B cell (primary cell): ENCODE measurements at regions not wholly inside any gene's neighbourhood (a gene's known extent, or its start where the extent isn't known, plus 50 kb on each side); places are given as distances from the start of the nearest gene placed in this dataset.
"Not testable (repeated sequence)": the region's sequence is repeated elsewhere in the genome, so short reads cannot be mapped to it uniquely, and the experiment has no call there.

Experiments
- ATAC-seq: fragments of 200-7000 bp; cut with Tn5 transposase; one replicate; pipeline ENCODE4 v1.10.0; 2021; ENCODE audit warnings: low read depth, mild to moderate bottlenecking, moderate number of reproducible peaks, moderate library complexity
- CTCF ChIA-PET: fragments of 350-600 bp; sonication (Branson Sonifier 250); formaldehyde crosslinking; loops from one replicate; lab custom pipeline; 2021; ENCODE audit warnings: antibody characterized with exemption, inconsistent platforms; lab: Charles Lee
- POLR2A ChIA-PET: fragments of 350-600 bp; sonication (Branson Sonifier 250); formaldehyde crosslinking; loops from one replicate; lab custom pipeline; 2021; ENCODE audit warnings: antibody characterized with exemption; lab: Charles Lee
- DNase-seq: peaks from one replicate; pipeline ENCODE4 v3.0.0; 2013
- H2AFZ ChIP-seq: 2 replicates; pipeline ENCODE4 v1.6.1; 2012; ENCODE audit warnings: mild to moderate bottlenecking, low read depth, low read length; ENCODE audit not compliant: insufficient read depth, poor library complexity, severe bottlenecking
- H3K27ac ChIP-seq, 2 donors: 1 replicate in 1 of 2; 2 replicates in 1 of 2; pipeline ENCODE4 v1.5.1; 2012 to 2013; ENCODE audit warnings: low read length in 2 of 2, mild to moderate bottlenecking in 2 of 2, moderate library complexity in 1 of 2
- H3K27me3 ChIP-seq, 4 experiments: fragments of 200-600 bp in 1 of 4; sonication (generic) in 1 of 4; replicated peaks in 1 of 4; 1 replicate in 2 of 4; 2 replicates in 2 of 4; pipeline versions ENCODE4 v1.6.1 to v1.7.0; 2013 to 2016; ENCODE audit warnings: low read length in 3 of 4, mild to moderate bottlenecking in 2 of 4, mixed read lengths in 1 of 4, moderate library complexity in 1 of 4; ENCODE audit not compliant: insufficient read depth in 4 of 4, control insufficient read depth in 3 of 4; ENCODE audit errors: control extremely low read depth in 1 of 4
- H3K36me3 ChIP-seq, 2 experiments: replicated peaks in 1 of 2; 1 replicate in 1 of 2; 2 replicates in 1 of 2; pipeline versions ENCODE4 v1.6.1 to v1.7.1; 2013; ENCODE audit warnings: low read length in 1 of 2; ENCODE audit not compliant: insufficient read depth in 2 of 2, control insufficient read depth in 1 of 2; ENCODE audit errors: control extremely low read depth in 1 of 2, extremely low read depth in 1 of 2
- H3K4me1 ChIP-seq, 2 donors: fragments of 200-600 bp in 1 of 2; sonication (generic) in 1 of 2; 1 replicate in 1 of 2; 2 replicates in 1 of 2; pipeline versions ENCODE4 v1.5.1 to v1.6.1; 2013 to 2017; ENCODE audit warnings: low read length in 2 of 2; ENCODE audit not compliant: control insufficient read depth in 2 of 2, insufficient read depth in 2 of 2
- H3K4me2 ChIP-seq: replicated peaks from 2 replicates; pipeline ENCODE3; 2012; ENCODE audit warnings: mild to moderate bottlenecking, low read depth, low read length; ENCODE audit not compliant: poor library complexity, severe bottlenecking
- H3K4me3 ChIP-seq, 5 experiments: fragments of 200-600 bp in 1 of 5; sonication (generic) in 1 of 5; 1 replicate in 3 of 5; 2 replicates in 2 of 5; pipeline versions ENCODE4 v1.5.1 to v1.7.0; 2011 to 2016; ENCODE audit warnings: low read length in 4 of 5, mild to moderate bottlenecking in 4 of 5, low read depth in 2 of 5, control low read depth in 1 of 5, moderate library complexity in 1 of 5; ENCODE audit not compliant: insufficient read depth in 1 of 5; ENCODE audit errors: control extremely low read depth in 1 of 5, extremely low read depth in 1 of 5
- H3K79me2 ChIP-seq: fragments of 200-600 bp; sonication (generic); one replicate; pipeline ENCODE4 v1.6.0; 2016; ENCODE audit warnings: low read length; ENCODE audit not compliant: control insufficient read depth, insufficient read depth
- H3K9ac ChIP-seq: fragments of 200-600 bp; sonication (generic); 2 replicates; pipeline ENCODE4 v1.6.1; 2017; ENCODE audit warnings: mild to moderate bottlenecking, low read length, moderate library complexity
- H3K9me3 ChIP-seq, 3 donors: one replicate each; pipeline versions ENCODE4 v1.6.1 to v1.7.1; 2013; ENCODE audit warnings: low read length in 2 of 3; ENCODE audit not compliant: control insufficient read depth in 2 of 3, insufficient read depth in 1 of 3; ENCODE audit errors: control extremely low read depth in 1 of 3
- H4K20me1 ChIP-seq: 2 replicates; pipeline ENCODE4 v1.6.0; 2012; ENCODE audit warnings: mild to moderate bottlenecking, low read length; ENCODE audit not compliant: insufficient read depth, control insufficient read depth, poor library complexity, severe bottlenecking
- H3K27ac Mint-ChIP-seq: one replicate; pipeline ENCODE4 v1.8.0; 2021; ENCODE audit warnings: mixed read lengths
- H3K27me3 Mint-ChIP-seq: one replicate; pipeline ENCODE4 v1.8.0; 2021; ENCODE audit warnings: mixed read lengths
- H3K4me1 Mint-ChIP-seq: one replicate; pipeline ENCODE4 v1.8.0; 2021; ENCODE audit warnings: mixed read lengths
- H3K4me3 Mint-ChIP-seq: one replicate; pipeline ENCODE4 v1.8.0; 2021; ENCODE audit warnings: mixed read lengths
- H3K9me3 Mint-ChIP-seq: one replicate; pipeline ENCODE4 v1.8.0; 2022; ENCODE audit warnings: mixed read lengths; ENCODE audit not compliant: insufficient read depth
- CTCF ChIP-seq: fragments of 200-600 bp; IDR thresholded peaks from one replicate; pipeline ENCODE4 v1.8.0; 2022; ENCODE audit warnings: antibody characterized with exemption, mild to moderate bottlenecking
- EZH2 ChIP-seq: IDR thresholded peaks from 2 replicates; pipeline ENCODE4 v1.6.1; 2012; ENCODE audit warnings: borderline replicate concordance, low read depth, mild to moderate bottlenecking, moderate library complexity, low read length; ENCODE audit not compliant: insufficient read depth, poor library complexity, severe bottlenecking
- WGBS: methylation state at CpG from one replicate; pipeline ENCODE4 v1.1.5; 2013; ENCODE audit warnings: missing lambda C conversion rate; ENCODE audit not compliant: insufficient coverage; 5-methylcytosine and 5-hydroxymethylcytosine counted together
- intact Hi-C: fragments of 100-400 bp; cut with micrococcal nuclease; formaldehyde crosslinking; loops from one replicate; pipeline ENCODE4 v1.10.0; 2022

DNA sequence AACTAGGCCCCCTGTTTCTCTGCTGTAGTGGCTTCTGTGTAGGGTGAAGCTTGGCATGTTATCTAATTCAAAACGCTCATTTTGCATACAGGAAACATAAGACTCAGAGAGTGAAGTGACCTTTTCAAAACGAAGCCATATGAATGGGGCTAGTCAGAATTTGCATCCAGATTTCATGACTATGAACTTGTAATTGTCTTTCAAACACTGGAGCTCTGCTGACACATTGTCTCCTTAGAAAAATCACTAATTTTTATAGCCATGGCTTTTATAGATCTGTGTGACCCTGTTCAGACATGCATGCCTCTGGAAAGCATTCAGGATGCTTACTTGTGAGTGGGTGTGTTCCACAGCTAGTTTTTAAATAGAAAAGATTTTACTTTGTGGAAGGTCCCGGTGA is 444.3 kb upstream of the GCFC2 start:
- CTCF ChIA-PET = no interaction called here

DNA sequence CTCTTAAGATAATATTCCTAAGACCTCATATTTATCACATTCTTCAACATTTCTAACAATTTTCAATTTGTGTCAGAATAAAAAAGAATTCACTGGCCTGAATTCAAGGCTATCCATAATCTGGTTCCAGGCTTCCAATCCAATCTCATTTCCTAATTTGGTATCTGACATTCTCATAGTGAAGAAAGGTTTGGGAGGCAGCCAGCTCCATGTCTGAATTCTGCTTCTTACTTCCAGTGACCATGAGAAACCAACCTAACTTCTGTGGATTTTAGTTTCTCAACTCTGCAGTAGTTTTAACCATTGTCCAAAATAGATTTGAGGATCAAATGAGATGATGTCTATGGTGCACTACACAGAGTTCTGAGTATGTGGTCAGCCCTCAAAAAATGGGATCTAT is 439.1 kb upstream of the GCFC2 start:
- Histone ChIP-seq H3K79me2 (no peaks in the 10 kb centered on the region), H3K4me2 (no peak overlapping the region), H3K9me3 (no peaks in the 10 kb centered on the region), H3K36me3 (no peaks in the 10 kb centered on the region), H2AFZ (no peak overlapping the region), H3K4me3 (no peak overlapping the region), H3K4me1 (no peaks in the 10 kb centered on the region), H4K20me1 (no peaks in the 10 kb centered on the region), H3K27ac (no peak overlapping the region), H3K27me3 (no peaks in the 10 kb centered on the region), H3K9ac (no peak overlapping the region)
- no peak for TF ChIP-seq CTCF
- TF ChIP-seq EZH2 = no peak
- no peaks in the 10 kb centered on the region for H3K4me1 Mint-ChIP-seq
- H3K27ac Mint-ChIP-seq = no peak overlapping the region
- DNase-seq = no peak
- peaks cover 5% of the 10 kb centered on the region for H3K9me3 Mint-ChIP-seq
- H3K27me3 Mint-ChIP-seq = no peaks in the 10 kb centered on the region
- ChIA-PET CTCF (no interaction called here), POLR2A (no interaction called here)
- no peak overlapping the region for H3K4me3 Mint-ChIP-seq
- intact Hi-C loops = no loop called here
- ATAC-seq = no peak

More for the DNA sequence above, 444.3 kb upstream of the GCFC2 start:
- no peaks in the 10 kb centered on the region for H3K4me1 ChIP-seq
- TF ChIP-seq CTCF (no peak), EZH2 (no peak)
- Mint-ChIP-seq H3K9me3 (no peaks in the 10 kb centered on the region), H3K4me1 (no peaks in the 10 kb centered on the region), H3K27ac (no peak overlapping the region), H3K27me3 (no peaks in the 10 kb centered on the region), H3K4me3 (no peak overlapping the region)
- H3K4me2 ChIP-seq = no peak overlapping the region
- 78% methylated on average over 2 of the region's 3 CpGs for whole genome bisulfite sequencing
- no peak overlapping the region for H3K9ac ChIP-seq
- H3K27ac ChIP-seq = no peak overlapping the region
- no peak overlapping the region for H2AFZ ChIP-seq
- no peaks in the 10 kb centered on the region for H3K36me3 ChIP-seq
- H3K9me3 ChIP-seq = no peaks in the 10 kb centered on the region
- POLR2A ChIA-PET = no interaction called here
- H3K4me3 ChIP-seq = no peak overlapping the region
- intact Hi-C loops = no loop called here
- no peak for DNase-seq
- H3K79me2 ChIP-seq = no peaks in the 10 kb centered on the region
- no peak for ATAC-seq
- no peaks in the 10 kb centered on the region for H3K27me3 ChIP-seq
- no peaks in the 10 kb centered on the region for H4K20me1 ChIP-seq

- H2AFZ ChIP-seq, H3K36me3 ChIP-seq, H4K20me1 ChIP-seq, H3K4me1 Mint-ChIP-seq, H3K9ac ChIP-seq, DNase-seq, H3K27ac ChIP-seq, H3K79me2 ChIP-seq, H3K4me2 ChIP-seq, CTCF ChIA-PET, H3K27me3 Mint-ChIP-seq, H3K27me3 ChIP-seq, H3K9me3 ChIP-seq, H3K4me3 ChIP-seq, POLR2A ChIA-PET, H3K4me1 ChIP-seq, H3K4me3 Mint-ChIP-seq, H3K27ac Mint-ChIP-seq, ATAC-seq, intact Hi-C loops: not testable (repeated sequence)
- 100% methylated on average over 1 of the region's 3 CpGs for WGBS
- peaks cover 13% of the 10 kb centered on the region for H3K9me3 Mint-ChIP-seq
Observed at GRCh38 chr2:76139303-76139702, 428.6 kb upstream of the GCFC2 start.
